Erythroblast (primary cell): ENCODE measurements at regions not wholly inside any gene's neighbourhood (a gene's known extent, or its start where the extent isn't known, plus 50 kb on each side); places are given as distances from the start of the nearest gene placed in this dataset.

Experiments used
- GATA1 ChIP-seq: IDR thresholded peaks from 2 replicates; pipeline ENCODE4 v1.6.1; 2011; ENCODE audit warnings: low read depth, mild to moderate bottlenecking, control low read depth, low read length, moderate library complexity
- POLR2A ChIP-seq: IDR thresholded peaks from 2 replicates; pipeline ENCODE4 v1.6.1; 2011; ENCODE audit warnings: mild to moderate bottlenecking, low read length

DNA sequence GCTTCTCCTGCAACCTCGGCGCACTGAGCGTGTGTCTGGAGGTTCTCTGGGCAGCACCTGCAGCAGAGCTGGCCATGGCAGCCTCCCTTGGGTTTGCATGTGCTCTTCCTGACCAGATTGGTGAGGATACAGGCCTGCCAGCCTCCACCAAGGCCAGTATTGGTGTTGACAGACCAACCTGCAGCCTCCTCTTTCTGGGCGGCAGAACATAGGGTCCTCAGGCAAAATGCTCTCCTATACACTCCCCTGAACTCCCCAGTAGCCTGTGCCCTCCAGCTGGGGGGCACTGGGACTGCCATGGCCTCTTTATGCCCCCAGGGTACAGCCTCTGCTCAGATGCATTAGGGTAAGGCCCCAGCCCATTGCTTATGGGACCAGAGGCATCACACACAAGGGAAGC is 131.9 kb upstream of the SPRED2 start:
- TF ChIP-seq POLR2A, result no peak
- no peak for TF ChIP-seq GATA1
